Prostate gland (tissue), 2 donors: ENCODE measurements at regions not wholly inside any gene's neighbourhood (a gene's known extent, or its start where the extent isn't known, plus 50 kb on each side); places are given as distances from the start of the nearest gene placed in this dataset.

Source experiments
- POLR2A ChIP-seq: fragments of 450-650 bp; IDR thresholded peaks from one replicate; pipeline ENCODE4 v1.6.1; 2016; ENCODE audit warnings: antibody characterized with exemption, mild to moderate bottlenecking
- TF ChIP-seq, protein P1 (sequence below), 4 experiments: fragments of 200-600 bp in 2 of 4; fragments of 450-650 bp in 2 of 4; sonication (generic) in 2 of 4; IDR thresholded peaks; 1 replicate in 3 of 4; 2 replicates in 1 of 4; pipeline ENCODE4 v1.5.1; 2016 to 2019; ENCODE audit warnings: antibody characterized with exemption in 4 of 4, mild to moderate bottlenecking in 2 of 4, moderate library complexity in 2 of 4

DNA sequence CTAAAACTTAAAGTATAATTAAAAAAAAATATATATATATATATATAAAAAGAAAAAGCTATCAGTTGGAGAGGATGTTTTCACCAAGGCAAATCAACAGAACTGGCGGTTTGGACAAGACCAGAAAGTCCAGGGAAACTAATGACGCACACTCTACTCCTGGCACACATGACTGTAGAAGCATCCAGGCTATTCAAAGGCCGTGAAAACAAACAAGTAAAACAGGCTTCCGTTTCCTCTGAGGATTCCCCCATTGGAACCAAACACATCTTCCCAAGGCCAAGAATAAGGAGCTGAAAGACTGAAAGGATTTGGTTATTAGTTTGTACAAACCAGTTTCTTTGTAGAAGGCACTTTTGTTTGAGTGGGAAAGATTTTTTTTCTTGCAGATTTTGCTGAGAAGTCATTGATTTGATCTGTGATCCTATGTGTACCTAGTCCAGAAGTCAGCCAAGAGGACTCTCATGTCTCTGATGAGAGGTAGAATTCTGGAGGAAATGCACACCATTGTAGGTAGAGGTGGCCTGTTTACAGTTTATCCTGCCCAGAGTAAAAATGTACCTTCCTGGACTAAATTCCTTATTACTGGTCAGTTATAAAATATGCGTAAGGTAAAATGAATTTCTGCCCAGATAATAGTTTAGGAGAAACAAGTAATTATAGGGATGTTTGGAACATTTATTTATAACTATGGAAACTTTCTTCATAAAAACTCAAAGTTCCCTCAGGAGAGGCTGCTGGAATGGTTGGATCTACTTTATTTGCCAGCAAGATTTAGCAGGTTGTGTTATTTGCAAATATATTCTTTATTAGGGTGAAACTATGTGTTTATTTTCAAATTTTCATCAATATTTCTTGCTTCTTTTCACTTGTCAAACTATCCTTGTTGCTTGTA is 66.5 kb downstream of the DMP1 start:
- no peak for TF ChIP-seq POLR2A
- TF ChIP-seq, protein P1, sequence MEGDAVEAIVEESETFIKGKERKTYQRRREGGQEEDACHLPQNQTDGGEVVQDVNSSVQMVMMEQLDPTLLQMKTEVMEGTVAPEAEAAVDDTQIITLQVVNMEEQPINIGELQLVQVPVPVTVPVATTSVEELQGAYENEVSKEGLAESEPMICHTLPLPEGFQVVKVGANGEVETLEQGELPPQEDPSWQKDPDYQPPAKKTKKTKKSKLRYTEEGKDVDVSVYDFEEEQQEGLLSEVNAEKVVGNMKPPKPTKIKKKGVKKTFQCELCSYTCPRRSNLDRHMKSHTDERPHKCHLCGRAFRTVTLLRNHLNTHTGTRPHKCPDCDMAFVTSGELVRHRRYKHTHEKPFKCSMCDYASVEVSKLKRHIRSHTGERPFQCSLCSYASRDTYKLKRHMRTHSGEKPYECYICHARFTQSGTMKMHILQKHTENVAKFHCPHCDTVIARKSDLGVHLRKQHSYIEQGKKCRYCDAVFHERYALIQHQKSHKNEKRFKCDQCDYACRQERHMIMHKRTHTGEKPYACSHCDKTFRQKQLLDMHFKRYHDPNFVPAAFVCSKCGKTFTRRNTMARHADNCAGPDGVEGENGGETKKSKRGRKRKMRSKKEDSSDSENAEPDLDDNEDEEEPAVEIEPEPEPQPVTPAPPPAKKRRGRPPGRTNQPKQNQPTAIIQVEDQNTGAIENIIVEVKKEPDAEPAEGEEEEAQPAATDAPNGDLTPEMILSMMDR (IDR thresholded peaks at IDR 0.05) = no peak
